ENCODE measurements at regions not wholly inside any gene's neighbourhood (a gene's known extent, or its start where the extent isn't known, plus 50 kb on each side); places are given as distances from the start of the nearest gene placed in this dataset.

DNA sequence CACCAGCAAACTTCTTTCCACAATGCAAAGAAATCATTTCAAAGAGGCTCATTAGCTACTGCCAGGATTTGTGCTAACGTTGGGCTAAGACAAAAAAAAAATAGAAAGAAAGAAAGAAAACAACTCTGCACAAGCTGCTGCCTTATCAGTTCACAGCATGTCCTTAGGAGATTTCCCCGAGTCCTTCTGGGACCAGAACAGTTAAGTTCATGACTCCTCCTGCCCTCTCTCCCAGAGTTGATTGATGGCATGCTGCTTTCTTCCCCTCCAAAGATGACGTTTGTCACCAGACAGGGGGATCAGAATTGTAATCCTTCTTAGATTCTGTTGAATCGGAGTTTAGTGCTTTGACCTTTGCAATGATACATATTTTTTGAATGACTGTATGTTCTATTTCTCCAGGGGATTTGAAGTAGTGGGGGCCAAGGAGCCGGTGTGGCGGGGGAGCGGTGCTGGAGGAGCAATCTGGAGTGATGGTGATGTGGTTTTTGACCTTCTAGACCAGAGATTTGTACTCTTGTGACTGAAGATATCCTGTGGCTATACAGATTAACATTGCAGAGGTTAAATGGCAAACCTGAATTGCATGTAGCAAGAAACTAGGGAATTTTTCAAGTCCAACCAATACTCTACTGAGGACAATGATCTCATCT is 409.2 kb upstream of the TMPO start:
- TF ChIP-seq POLR2AphosphoS5 (IDR thresholded peaks at IDR 0.05; ENCODE audit: low read depth) (no peak), GABPA (IDR thresholded peaks at IDR 0.05; ENCODE audit: low read depth) (no peak), SPI1 (IDR thresholded peaks at IDR 0.05; ENCODE audit: borderline replicate concordance, low read depth) (no peak)
- TF ChIP-seq, protein P1, sequence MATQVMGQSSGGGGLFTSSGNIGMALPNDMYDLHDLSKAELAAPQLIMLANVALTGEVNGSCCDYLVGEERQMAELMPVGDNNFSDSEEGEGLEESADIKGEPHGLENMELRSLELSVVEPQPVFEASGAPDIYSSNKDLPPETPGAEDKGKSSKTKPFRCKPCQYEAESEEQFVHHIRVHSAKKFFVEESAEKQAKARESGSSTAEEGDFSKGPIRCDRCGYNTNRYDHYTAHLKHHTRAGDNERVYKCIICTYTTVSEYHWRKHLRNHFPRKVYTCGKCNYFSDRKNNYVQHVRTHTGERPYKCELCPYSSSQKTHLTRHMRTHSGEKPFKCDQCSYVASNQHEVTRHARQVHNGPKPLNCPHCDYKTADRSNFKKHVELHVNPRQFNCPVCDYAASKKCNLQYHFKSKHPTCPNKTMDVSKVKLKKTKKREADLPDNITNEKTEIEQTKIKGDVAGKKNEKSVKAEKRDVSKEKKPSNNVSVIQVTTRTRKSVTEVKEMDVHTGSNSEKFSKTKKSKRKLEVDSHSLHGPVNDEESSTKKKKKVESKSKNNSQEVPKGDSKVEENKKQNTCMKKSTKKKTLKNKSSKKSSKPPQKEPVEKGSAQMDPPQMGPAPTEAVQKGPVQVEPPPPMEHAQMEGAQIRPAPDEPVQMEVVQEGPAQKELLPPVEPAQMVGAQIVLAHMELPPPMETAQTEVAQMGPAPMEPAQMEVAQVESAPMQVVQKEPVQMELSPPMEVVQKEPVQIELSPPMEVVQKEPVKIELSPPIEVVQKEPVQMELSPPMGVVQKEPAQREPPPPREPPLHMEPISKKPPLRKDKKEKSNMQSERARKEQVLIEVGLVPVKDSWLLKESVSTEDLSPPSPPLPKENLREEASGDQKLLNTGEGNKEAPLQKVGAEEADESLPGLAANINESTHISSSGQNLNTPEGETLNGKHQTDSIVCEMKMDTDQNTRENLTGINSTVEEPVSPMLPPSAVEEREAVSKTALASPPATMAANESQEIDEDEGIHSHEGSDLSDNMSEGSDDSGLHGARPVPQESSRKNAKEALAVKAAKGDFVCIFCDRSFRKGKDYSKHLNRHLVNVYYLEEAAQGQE (IDR thresholded peaks at IDR 0.05; ENCODE audit: insufficient replicate concordance, low read depth), result no peak
- TF ChIP-seq, protein P2, sequence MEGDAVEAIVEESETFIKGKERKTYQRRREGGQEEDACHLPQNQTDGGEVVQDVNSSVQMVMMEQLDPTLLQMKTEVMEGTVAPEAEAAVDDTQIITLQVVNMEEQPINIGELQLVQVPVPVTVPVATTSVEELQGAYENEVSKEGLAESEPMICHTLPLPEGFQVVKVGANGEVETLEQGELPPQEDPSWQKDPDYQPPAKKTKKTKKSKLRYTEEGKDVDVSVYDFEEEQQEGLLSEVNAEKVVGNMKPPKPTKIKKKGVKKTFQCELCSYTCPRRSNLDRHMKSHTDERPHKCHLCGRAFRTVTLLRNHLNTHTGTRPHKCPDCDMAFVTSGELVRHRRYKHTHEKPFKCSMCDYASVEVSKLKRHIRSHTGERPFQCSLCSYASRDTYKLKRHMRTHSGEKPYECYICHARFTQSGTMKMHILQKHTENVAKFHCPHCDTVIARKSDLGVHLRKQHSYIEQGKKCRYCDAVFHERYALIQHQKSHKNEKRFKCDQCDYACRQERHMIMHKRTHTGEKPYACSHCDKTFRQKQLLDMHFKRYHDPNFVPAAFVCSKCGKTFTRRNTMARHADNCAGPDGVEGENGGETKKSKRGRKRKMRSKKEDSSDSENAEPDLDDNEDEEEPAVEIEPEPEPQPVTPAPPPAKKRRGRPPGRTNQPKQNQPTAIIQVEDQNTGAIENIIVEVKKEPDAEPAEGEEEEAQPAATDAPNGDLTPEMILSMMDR (IDR thresholded peaks at IDR 0.05; ENCODE audit: insufficient read depth, low read length), result no peak

Data from HL-60 (cell line).